MM.1S (cell line): ENCODE measurements at regions not wholly inside any gene's neighbourhood (a gene's known extent, or its start where the extent isn't known, plus 50 kb on each side); places are given as distances from the start of the nearest gene placed in this dataset.

Experiments used
- EZH2 ChIP-seq: fragments of 300-600 bp; sonication (generic); optimal IDR thresholded peaks from 2 replicates; pipeline ENCODE3; 2017; ENCODE audit warnings: low read depth, mild to moderate bottlenecking, antibody characterized with exemption, low read length, mixed read lengths
- TF ChIP-seq, protein P1 (sequence below): fragments of 300-600 bp; sonication (generic); IDR thresholded peaks from 2 replicates; pipeline ENCODE4 v1.5.1; 2016; ENCODE audit warnings: antibody characterized with exemption, low read length, mixed read lengths

DNA sequence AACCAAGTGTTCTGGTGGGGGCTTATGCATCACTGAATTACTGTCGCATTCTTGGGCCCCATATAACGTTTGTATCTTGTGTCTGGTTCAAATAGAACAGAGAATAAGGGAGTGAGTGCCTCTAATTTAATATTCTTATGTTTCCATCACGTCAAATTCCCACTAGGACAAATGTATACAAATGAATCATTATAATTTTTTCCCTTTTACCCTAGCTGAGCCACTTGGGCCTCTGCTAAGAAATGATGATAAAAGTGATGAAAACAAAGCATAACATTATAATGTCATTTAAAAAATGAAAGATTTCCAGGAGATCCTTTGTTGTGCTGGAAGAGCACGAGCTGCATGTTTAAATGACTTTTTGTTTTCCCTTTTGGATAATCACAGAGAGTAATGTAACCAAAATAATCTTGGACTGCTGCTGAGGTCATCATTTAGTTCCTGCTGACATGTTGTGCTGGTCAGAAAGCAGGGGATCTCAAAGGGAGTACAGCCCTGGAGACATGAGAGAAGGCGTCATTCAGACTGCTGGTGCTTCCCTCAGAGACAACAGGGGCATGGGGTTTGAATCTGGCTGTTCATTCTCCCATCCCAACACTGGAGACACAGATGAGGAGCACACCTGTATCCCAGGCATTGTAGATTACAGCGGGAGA is 105.1 kb upstream of the SCOC start:
- TF ChIP-seq EZH2: no peak
- TF ChIP-seq, protein P1, sequence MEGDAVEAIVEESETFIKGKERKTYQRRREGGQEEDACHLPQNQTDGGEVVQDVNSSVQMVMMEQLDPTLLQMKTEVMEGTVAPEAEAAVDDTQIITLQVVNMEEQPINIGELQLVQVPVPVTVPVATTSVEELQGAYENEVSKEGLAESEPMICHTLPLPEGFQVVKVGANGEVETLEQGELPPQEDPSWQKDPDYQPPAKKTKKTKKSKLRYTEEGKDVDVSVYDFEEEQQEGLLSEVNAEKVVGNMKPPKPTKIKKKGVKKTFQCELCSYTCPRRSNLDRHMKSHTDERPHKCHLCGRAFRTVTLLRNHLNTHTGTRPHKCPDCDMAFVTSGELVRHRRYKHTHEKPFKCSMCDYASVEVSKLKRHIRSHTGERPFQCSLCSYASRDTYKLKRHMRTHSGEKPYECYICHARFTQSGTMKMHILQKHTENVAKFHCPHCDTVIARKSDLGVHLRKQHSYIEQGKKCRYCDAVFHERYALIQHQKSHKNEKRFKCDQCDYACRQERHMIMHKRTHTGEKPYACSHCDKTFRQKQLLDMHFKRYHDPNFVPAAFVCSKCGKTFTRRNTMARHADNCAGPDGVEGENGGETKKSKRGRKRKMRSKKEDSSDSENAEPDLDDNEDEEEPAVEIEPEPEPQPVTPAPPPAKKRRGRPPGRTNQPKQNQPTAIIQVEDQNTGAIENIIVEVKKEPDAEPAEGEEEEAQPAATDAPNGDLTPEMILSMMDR: no peak
